Spinal cord (tissue), 9 donors: ENCODE measurements at regions not wholly inside any gene's neighbourhood (a gene's known extent, or its start where the extent isn't known, plus 50 kb on each side); places are given as distances from the start of the nearest gene placed in this dataset.

Experiments used
- DNase-seq, 6 donors: peaks; one replicate each; pipeline versions ENCODE4 v3.0.0 to v3.0.0-alpha.2; 2013 to 2015; ENCODE audit warnings: low spot score in 6 of 6, low read depth in 4 of 6
- H3K27ac ChIP-seq: one replicate; pipeline ENCODE4 v1.5.1; 2013; ENCODE audit warnings: low read depth, low read length, control low read depth
- H3K27me3 ChIP-seq: one replicate; pipeline ENCODE4 v1.6.1; 2013; ENCODE audit warnings: low read length; ENCODE audit not compliant: control insufficient read depth, insufficient read depth
- H3K36me3 ChIP-seq: one replicate; pipeline ENCODE4 v1.6.1; 2013; ENCODE audit warnings: low read length; ENCODE audit not compliant: control insufficient read depth, insufficient read depth
- H3K4me1 ChIP-seq: one replicate; pipeline ENCODE4 v1.6.1; 2013; ENCODE audit warnings: low read length; ENCODE audit not compliant: control insufficient read depth, insufficient read depth
- H3K4me3 ChIP-seq: one replicate; pipeline ENCODE4 v1.5.1; 2013; ENCODE audit warnings: low read depth, low read length, control low read depth
- H3K9me3 ChIP-seq: one replicate; pipeline ENCODE4 v1.6.1; 2013; ENCODE audit warnings: low read length; ENCODE audit not compliant: control insufficient read depth, insufficient read depth
- WGBS: methylation state at CpG from one replicate; pipeline ENCODE4 v1.1.5; 2013; ENCODE audit warnings: missing lambda C conversion rate; ENCODE audit not compliant: insufficient coverage; 5-methylcytosine and 5-hydroxymethylcytosine counted together
- donor health status: healthy.

DNA sequence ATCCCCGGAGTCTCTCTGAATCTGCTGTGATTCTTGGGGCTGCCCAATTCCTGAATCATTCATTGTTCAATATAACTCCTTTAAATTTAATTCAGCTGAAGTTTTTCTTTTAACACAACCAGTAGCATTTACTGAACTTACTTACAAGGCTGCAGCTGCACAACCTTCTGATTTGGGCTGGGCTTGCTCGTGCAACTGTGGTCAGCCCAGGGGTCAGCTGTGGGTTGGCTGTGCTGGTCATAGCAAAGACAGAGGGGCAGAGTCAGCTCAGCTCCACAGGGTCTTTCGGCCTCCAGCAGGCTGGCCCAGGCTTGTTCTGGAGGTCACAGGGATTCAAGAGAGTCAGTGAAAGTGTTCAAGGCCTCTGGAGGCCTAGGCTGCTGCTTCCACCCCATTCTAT is 186.1 kb downstream of the MATN1 start:
- WGBS = 49% methylated on average over 2 of the region's 3 CpGs
- H3K4me3 ChIP-seq = no peak overlapping the region

DNA sequence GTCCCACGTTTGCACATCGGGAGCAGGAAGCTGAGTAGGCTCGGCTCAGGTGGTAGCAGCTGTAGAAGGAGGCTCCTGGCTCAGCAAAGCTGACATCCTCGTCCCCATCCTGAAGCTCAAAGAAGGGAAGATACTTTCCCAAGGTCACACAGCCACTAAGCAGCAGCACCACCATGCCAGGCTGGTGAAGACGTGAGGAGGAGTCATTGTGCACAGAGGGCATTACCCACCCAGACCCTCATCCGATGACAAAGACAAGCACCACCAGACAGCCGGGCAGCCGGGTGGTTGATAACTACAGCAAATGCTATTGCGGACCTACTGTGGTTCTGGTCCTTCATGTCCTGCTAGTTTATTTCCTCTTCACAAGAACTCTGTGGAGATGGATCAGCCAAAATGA is 186.9 kb downstream of the MATN1 start:
- Histone ChIP-seq H3K4me1 (peaks cover 9% of the 10 kb centered on the region), H3K36me3 (no peaks in the 10 kb centered on the region), H3K4me3 (no peak overlapping the region), H3K27me3 (no peaks in the 10 kb centered on the region), H3K27ac (no peak overlapping the region), H3K9me3 (no peaks in the 10 kb centered on the region)
- no peak for DNase-seq
- 87% methylated on average over 9 of the region's 9 CpGs for WGBS

More for the DNA sequence above, 186.1 kb downstream of the MATN1 start:
- Histone ChIP-seq H3K27me3 (no peaks in the 10 kb centered on the region), H3K4me1 (peaks cover 9% of the 10 kb centered on the region), H3K9me3 (no peaks in the 10 kb centered on the region), H3K36me3 (no peaks in the 10 kb centered on the region), H3K27ac (no peak overlapping the region)
- no peak for DNase-seq

DNA sequence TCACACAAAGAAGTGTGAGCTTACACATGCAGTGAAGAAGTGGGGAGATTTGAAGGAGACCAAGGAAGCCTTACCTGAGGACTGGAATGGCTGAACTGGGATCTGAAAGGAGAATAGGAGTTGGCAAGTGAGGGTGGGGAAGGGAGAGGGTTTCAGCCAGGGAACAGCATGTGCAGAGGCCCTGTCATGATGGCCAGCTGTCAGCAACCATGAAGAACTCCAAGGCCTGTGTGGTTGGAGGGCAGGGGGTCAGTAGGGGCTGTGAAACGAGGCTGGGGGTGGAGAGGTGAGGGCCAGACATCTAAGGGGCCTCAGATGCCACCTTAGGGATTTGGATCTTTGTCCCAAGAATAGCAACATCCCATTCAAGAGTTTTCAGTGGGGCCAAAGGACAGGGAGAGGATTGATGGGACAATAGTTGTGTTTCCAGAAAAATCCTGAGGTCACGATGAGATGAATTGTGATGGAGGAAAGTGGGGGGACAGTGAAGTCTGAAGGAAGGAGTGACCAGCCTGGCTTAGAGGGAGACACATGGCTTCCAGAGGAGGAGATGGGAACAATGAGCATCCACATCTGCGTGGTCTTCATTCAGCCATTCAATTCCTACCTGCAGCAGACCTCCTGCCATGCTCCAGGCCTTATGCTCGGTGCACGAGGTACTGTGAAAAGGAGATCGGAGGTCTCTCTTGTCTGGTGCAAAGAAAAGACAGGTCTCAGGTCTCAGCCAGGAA is 187.6 kb downstream of the MATN1 start:
- DNase-seq = no peak
- 57% methylated on average over 1 of the region's 6 CpGs for WGBS
- H3K4me3 ChIP-seq = no peak overlapping the region
- H3K36me3 ChIP-seq = no peaks in the 10 kb centered on the region
- no peaks in the 10 kb centered on the region for H3K9me3 ChIP-seq
- no peaks in the 10 kb centered on the region for H3K27me3 ChIP-seq
- no peak overlapping the region for H3K27ac ChIP-seq
- peaks cover 9% of the 10 kb centered on the region for H3K4me1 ChIP-seq

DNA sequence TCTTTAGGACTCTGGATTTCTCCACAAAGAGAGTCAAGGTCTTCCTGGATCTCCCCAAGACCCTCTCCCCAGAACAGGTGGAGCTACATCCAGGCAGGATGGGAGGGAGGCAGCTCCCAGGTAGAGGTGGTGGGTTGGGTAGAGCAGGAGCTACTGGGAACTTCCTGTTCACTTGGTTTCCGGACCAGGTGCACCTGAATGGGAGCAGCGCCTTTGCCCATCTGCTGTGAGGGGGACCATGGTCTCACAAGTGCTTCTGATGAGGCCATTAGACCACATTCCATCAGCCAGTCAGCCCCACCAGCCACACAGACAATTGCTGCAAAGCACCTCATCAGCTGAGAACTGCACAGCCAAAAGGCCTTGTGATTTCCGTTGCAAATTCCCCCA is 188.8 kb downstream of the MATN1 start:
- no peaks in the 10 kb centered on the region for H3K36me3 ChIP-seq
- peaks cover 9% of the 10 kb centered on the region for H3K4me1 ChIP-seq
- 84% methylated on average over 2 of the region's 3 CpGs for WGBS
- no peak for DNase-seq
- H3K27ac ChIP-seq = no peak overlapping the region
- H3K27me3 ChIP-seq = no peaks in the 10 kb centered on the region
- H3K4me3 ChIP-seq = no peak overlapping the region
- H3K9me3 ChIP-seq = no peaks in the 10 kb centered on the region

DNA sequence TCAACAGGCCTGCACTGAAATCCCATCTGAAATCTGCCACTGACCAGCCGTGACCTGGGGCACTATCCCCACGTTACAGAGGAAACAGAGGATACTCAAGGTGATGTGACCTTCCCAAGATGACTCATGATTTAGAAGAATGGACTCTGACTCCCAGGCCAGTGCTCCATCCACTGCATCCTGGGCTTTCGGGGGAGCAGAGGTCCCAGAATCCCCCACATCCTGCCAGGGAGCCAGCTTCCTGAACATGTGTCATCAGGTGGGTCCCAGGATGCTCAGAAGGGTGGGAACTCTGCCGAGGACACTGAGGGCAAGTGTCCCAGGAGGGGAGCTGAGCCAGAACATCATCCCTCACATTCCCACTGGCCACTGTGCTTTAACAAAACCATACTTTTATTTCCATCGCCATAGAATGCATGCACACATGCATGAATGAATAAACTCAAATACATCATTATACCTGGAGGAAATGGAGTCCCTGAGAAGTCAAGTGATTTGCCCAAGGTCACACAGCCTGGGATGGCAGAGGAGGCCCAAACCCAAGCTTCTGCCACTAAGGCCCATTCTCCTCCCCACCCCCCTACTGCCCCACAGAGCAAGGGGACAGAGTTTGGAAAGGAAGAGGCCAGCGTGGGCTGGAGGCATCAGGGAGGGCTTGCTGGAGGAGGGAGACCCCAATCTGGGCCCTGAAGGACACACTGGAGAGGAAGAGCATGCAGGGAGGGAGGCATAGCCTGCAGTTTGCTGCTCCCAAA is 189.4 kb downstream of the MATN1 start:
- Histone ChIP-seq H3K9me3 (no peaks in the 10 kb centered on the region), H3K4me3 (no peak overlapping the region), H3K36me3 (no peaks in the 10 kb centered on the region), H3K27ac (no peak overlapping the region), H3K4me1 (peaks cover 3% of the 10 kb centered on the region), H3K27me3 (no peaks in the 10 kb centered on the region)
- 65% methylated on average over 5 of the region's 6 CpGs for WGBS
- DNase-seq = no peak

DNA sequence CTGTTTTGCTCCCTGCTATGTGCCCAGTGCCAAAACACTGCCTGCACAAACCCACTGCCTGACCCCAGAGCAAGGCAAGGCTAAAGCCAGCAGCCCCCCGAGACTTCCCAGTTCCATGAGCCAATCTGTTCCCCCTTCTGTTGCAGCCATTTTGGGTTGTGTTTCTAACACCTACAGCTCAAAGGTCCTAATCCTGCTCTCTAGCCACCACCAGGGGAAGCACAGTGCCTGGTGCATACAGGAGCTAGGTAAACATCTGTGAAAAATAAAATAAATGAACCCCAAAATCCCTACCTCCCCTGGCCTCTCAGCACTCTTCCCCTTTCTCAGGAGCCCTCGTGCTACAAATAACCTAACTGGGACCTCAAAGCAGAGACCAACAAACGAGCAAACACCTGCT is 190.2 kb downstream of the MATN1 start:
- Histone ChIP-seq H3K9me3 (no peaks in the 10 kb centered on the region), H3K4me3 (no peak overlapping the region), H3K27me3 (no peaks in the 10 kb centered on the region), H3K4me1 (no peaks in the 10 kb centered on the region), H3K27ac (no peak overlapping the region), H3K36me3 (no peaks in the 10 kb centered on the region)
- 71% methylated on average over 2 of the region's 3 CpGs for WGBS
- no peak for DNase-seq

DNA sequence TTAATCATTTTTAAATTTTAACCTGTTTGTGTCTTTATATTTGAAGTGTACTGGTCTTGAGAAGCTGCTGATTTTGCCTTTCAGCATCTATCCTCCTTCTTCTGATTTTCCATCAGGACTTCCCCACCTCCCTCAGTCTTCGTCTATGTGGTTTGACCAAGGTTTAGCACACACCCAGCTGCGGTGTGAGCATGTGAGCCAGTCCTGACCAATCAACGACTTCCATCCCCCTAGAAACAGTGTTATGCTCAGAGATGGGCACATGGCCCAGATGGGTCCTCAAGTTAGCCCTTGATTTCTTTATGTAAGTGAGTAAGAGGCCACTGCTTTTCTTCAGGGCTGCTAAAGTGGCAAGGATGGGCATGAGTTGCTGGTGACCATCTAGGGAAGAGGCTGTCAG is 190.8 kb downstream of the MATN1 start:
- Histone ChIP-seq H3K4me1 (no peaks in the 10 kb centered on the region), H3K27me3 (no peaks in the 10 kb centered on the region), H3K9me3 (no peaks in the 10 kb centered on the region), H3K4me3 (no peak overlapping the region), H3K27ac (no peak overlapping the region), H3K36me3 (no peaks in the 10 kb centered on the region)
- 100% methylated on average over 1 of the region's 3 CpGs for WGBS
- DNase-seq = no peak

DNA sequence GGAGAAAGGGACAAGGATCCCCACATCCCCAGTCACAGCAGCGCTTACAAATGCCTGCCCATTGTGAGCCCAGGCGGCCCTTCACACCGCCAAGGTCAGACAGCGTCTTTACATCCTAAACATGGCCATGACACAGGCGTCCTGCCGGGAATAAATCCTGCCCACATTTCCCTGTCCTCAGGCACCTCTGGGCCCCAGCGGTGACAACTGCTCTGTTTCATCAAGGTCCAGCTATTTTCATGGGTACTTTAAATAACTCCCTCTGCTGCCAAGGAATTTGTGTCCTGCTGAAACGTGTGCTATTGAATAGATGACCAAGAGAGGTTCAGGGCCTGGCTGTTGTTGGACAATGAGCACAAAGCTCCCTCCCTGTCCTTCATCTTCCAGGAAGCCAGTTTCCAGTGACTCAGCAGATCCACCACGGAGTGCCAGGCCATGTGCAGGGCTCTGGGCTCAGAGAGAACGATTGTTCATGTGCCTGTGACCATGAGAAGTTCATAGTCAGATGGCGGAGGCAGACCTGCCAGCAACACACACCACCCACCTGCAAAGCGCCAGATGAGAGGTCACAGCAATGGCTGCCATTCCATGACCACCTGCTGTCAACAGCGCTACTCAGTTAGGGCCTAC is 195.8 kb downstream of the MATN1 start:
- Histone ChIP-seq H3K4me1 (peaks cover 3% of the 10 kb centered on the region), H3K27me3 (no peaks in the 10 kb centered on the region), H3K27ac (no peak overlapping the region), H3K9me3 (no peaks in the 10 kb centered on the region), H3K4me3 (no peak overlapping the region), H3K36me3 (no peaks in the 10 kb centered on the region)
- 38% methylated on average over 11 of the region's 13 CpGs for WGBS
- DNase-seq = no peak

DNA sequence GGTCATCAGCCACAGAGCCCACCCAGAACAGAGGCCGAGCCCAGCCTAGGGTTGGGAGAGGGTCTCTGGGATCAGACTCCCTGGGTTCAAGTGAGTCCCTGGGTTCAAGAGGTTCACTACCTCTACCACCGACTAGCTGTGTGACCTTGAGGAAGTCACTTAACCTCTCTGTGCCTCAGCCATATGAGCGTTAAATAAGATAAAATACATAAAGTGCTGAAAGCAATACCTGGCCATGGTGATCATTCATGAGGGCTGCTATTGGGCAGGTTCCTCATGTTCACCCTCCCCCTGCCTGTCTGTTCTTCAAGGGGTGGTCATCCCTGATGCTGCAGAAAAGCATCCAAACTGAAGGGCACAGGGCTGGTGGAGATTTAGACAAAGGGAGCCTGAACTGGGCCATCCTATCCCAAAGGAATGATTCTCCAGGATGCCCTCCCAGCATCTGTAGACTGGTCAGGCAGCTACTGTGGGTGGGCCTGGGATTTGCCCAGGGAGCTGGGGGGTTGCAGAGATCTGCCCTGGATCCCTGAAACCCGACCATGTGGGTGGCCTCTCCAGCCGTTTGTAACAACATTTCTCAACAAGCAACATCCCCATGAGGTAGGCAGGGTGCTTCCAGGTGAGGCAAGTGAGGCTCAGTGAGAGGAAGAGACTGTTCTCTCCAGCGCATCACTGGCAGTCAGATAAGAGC is 196.6 kb downstream of the MATN1 start:
- Histone ChIP-seq H3K4me3 (no peak overlapping the region), H3K36me3 (no peaks in the 10 kb centered on the region), H3K4me1 (peaks cover 3% of the 10 kb centered on the region), H3K9me3 (no peaks in the 10 kb centered on the region), H3K27me3 (no peaks in the 10 kb centered on the region), H3K27ac (no peak overlapping the region)
- 71% methylated on average over 1 of the region's 6 CpGs for WGBS
- DNase-seq = no peak
